GM18508 (cell line): ENCODE measurements at regions not wholly inside any gene's neighbourhood (a gene's known extent, or its start where the extent isn't known, plus 50 kb on each side); places are given as distances from the start of the nearest gene placed in this dataset.

ENCODE experiments used
- ATAC-seq: cut with Tn5 transposase; IDR thresholded peaks from one replicate; pipeline ENCODE4 v1.9.1; 2021; ENCODE audit warnings: moderate number of reproducible peaks; ENCODE audit not compliant: insufficient read depth, unreplicated experiment

DNA sequence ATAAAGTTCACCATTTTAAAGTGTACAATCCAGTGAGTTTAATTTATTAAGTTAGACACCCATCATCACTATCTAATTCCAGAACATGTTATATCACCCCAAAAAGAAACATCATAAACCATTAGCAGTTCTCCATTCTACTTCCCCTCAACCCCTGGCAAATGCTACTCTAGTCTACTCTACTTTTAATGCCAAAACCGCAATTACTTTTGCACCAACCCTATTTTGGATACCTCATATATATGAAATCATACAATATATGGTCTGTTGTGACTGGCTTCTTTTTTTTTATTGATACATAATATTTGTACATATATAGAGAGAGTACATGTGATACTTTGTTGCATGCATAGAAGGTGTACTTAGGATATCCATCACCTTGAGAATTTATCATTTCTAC is 190.5 kb upstream of the RARB start:
- no peak for ATAC-seq

GRCh38 chr3:25239042-25239441 is 189.0 kb upstream of the RARB start:
- no peak for ATAC-seq

- no peak for ATAC-seq
Observed at GRCh38 chr3:25246913-25247312, 181.2 kb upstream of the RARB start.

GRCh38 chr3:25252291-25252690 is 175.8 kb upstream of the RARB start:
- ATAC-seq, result no peak

- ATAC-seq, result no peak
Observed at GRCh38 chr3:25257026-25257425, 171.0 kb upstream of the RARB start.

DNA sequence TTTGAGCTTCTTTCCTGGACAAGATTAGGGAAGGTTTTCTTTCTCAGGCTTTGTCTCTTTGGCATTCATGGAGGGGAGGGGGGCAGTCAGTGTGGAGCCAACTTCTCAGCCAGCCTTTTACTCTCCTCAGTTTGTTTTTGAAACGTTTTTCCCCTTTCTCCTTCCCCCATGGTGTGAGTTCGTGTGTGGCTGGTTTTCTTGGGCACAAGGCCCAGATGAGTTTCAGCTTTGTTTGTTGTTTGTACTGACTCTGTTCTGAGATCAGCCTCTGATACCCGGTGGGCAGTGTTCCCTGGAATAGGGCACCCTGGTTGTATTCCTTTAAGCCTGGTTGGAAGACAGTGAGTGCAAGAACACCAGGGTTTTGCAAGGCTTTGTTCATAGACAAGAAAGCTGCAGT is 168.2 kb upstream of the RARB start:
- no peak for ATAC-seq

- ATAC-seq, result no peak
Observed at GRCh38 chr3:25262322-25262721, 165.7 kb upstream of the RARB start.

- ATAC-seq, result no peak
Observed at GRCh38 chr3:25265284-25265683, 162.8 kb upstream of the RARB start.

DNA sequence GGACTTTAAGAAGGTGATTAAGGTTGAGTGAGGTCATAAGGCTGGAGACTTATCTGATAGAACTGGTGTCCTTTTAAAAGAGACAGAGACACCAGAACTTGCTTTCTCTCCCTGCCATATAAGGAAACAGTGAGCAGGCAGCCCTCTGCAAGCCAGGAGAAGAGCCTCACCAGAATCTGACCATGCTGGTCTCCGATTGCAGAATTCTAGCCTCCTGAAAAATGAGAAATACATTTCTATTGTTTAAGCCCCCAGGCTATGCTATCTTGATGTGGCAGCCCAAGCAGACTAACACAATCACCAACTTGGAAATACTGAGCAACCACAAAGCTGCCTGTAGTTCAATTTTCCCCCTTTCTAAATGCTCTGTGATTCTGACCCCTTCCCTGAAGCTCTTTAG is 161.4 kb upstream of the RARB start:
- no peak for ATAC-seq

DNA sequence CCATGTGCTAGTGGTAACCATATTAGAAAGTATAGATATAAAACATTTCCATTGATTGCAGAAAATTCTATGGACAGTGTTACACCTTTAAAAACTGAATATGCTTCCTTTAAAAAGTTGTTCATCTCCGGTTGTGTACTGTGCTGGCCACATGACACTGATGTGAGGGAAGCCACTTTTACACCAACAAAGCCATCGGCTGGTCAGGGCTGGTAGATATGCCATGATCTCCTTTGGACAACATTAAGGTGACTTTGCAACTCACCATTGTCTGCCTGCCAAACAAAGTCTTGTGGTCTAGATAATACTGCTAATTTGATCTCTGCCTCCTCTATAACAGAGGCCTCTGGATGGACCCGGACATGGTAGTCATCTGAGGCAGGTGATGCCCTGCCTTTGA is 156.0 kb upstream of the RARB start:
- ATAC-seq, result no peak

DNA sequence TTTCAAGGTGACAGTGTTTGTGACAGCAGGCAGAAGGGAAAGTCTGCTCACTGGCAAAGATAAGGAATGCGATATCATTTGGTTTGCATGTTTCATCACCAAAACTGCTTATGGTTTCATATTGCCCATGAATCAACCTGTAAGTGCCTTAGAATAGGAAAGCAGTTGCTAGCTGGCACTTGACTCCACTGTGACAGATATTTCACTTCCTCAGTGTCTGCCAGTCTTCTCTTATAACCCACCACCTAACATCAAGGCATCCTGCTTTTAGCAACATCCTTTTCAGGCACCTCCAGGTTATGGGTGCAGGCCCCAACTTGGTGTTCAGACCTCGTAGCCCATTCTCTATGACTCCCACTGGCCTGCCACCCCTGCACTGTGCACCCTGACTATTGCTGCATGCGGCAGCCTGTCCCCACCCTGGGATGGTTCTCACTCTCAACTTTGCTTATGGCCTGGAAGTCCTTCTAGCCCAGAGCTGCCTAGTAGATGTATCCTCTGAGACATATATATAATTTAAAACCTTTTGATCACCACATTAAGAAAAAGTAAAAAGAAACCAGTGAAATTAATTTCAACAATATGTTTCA is 154.4 kb upstream of the RARB start:
- no peak for ATAC-seq

DNA sequence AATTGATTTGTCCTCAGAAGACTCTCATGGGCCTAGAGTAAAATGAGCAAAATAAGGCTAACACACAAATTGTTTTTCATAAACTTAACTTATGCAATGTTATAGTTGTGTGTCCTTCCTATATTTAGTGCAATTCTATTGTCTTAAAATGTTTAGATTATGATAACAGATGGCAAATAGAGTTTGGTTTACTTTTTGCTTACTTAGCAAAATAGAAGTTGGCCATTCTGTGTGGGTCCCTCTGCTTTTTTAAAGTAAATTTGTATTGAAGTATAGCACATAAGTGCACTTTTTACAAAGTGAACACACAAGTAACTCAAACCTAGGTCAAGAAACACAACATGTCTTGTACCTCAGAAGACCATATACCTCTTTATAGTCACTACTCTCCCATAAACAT is 150.6 kb upstream of the RARB start:
- no peak for ATAC-seq

- no peak for ATAC-seq
Observed at GRCh38 chr3:25281041-25281731, 146.9 kb upstream of the RARB start.

- ATAC-seq, result no peak
Observed at GRCh38 chr3:25281732-25282126, 146.3 kb upstream of the RARB start.

- ATAC-seq, result no peak
Observed at GRCh38 chr3:25283613-25284012, 144.4 kb upstream of the RARB start.

- ATAC-seq, result no peak
Observed at GRCh38 chr3:25284249-25284648, 143.8 kb upstream of the RARB start.

DNA sequence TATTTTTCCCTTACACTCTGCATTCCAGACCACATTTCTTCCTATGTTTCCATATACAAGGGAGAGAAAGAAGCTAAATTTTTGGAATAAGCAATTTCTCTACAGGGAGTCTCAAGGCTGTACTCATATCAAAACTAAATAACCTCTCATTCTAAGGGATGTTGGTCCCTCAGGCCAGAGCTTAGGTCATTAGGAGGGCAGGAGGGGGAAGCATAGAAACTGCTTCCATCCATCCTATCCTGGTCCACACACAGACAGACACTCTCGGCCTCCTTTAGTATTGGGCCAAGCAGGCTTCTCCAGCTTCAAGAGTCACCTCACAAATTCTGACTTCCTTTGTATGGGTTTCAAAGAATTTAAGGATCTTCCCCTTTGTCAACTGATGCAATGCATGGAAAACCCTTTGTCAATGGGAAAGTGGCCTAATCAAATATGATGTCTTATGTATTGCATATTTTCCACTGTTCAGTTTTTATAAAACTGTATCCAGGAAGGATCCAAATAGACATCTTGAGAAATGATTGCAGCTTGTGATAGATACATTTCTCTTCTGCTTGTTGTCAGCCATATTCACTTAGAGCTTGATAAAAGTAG is 140.7 kb upstream of the RARB start:
- no peak for ATAC-seq

DNA sequence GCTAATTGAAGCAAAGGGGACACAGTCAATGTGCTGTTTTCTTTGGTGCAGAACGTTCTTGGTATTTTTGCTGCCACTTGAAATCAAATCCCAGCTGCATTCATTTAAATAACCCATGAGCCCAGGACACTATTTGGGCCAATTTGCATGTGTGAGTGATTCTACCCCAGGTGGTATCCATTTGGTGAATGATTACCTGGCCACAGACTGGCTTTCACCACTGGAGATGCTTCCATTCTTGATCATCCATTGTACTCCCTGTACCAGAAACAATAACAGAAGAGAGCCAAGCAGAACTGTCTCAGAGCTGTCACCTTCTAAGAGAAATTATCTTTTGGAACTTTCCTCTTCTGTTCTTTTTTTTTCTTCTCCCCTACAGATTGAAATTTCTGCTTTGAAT is 139.7 kb upstream of the RARB start:
- ATAC-seq, result no peak

DNA sequence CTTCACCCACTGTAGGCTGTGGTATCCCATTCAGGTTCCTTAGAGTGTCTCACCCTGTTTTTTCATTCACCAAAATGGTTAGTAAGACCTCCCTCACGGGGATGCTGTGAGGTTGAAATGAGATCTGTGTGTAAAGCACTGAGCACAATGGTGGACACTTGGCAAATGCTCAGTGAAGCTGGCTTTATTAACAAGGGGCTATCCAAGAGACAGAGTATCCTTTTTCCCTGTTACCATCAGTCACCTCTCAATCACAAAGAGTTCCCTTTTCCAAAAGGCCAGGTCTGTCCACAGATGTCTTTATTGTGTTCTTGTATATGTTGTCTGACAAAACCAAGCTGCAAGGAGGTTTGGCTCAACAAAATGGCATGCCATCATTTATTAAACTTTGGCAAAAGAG is 138.9 kb upstream of the RARB start:
- ATAC-seq, result no peak

DNA sequence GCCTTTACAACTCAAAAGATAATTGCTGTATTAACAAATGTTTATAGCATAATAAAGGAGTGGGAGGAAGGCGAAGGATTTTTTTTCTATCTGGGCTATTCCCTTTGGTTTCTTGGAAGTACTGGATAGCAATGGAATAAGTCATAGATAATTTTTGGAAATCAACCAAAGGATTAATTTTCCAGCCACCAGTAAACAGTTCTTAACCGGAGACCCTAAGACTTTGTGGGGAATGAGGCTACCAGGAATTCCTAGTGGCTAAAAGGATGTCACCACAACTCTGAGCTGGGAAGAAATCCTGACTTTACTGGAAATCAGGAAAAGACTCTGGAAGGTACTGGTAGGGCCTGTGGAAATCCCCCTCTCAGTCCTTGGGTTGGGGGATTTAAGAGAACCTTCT is 138.4 kb upstream of the RARB start:
- ATAC-seq, result no peak

DNA sequence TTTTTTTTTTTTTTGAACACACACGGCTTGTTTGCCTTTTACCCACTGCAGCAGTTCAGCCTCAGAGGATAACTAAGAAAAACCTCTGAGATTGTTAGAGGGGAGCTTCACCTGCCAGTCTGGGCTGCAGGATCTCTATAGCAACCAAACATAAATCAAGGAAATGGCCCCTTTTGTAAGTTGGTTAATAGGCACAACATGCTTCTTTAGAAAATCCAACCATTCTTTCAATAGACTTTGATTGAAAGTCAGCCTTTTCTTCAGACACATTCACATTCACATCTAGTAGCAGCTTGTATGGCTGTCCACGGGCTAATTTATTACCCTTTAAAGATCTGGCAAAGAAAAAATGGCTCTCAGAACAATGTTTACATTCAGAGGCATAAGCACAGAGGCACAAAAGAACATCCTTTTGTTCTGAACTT is 136.6 kb upstream of the RARB start:
- ATAC-seq, result no peak

DNA sequence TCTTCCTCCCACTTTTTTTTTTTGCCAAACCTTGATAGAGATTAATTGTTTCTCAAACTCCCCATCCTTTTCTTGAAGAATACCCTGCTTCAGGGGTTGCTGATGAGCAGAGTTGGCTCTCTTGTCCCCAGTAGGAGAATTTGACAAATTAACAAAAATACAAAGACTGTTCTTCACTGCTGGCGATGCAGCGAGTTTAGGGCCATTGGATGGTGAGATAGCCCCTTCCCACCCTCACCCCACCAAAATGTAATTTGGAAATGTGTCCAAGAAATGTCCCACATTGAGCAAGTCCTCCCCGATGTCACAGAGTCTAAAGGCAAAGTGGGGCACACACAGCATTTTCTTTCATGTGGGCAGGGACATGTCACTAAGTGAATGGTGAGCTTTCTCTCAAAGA is 136.0 kb upstream of the RARB start:
- no peak for ATAC-seq
